ENCODE measurements at regions not wholly inside any gene's neighbourhood (a gene's known extent, or its start where the extent isn't known, plus 50 kb on each side); places are given as distances from the start of the nearest gene placed in this dataset.
"Not testable (repeated sequence)": the region's sequence is repeated elsewhere in the genome, so short reads cannot be mapped to it uniquely, and the experiment has no call there.

- TF ChIP-seq CTCF (IDR thresholded peaks at IDR 0.05; ENCODE audit: low read depth, low read length) (no peak), MYC (IDR thresholded peaks at IDR 0.05; ENCODE audit: low read depth, low read length) (no peak), POLR2A (IDR thresholded peaks at IDR 0.05; ENCODE audit: extremely low read depth, insufficient read length) (no peak), MAX (IDR thresholded peaks at IDR 0.05; ENCODE audit: low read depth, low read length) (no peak)
- DNase-seq (ENCODE audit: low read depth): peak; percentile 1
- H3K4me3 ChIP-seq (ENCODE audit: low read depth, low read length): no peak overlapping the region
Measured at GRCh38 chr18:6569813-6570212, 155.1 kb upstream of the L3MBTL4 start.

GRCh38 chr18:6570581-6571238, 156.0 kb upstream of the L3MBTL4 start:
- TF ChIP-seq MAX (IDR thresholded peaks at IDR 0.05; ENCODE audit: low read depth, low read length) (no peak), CTCF (IDR thresholded peaks at IDR 0.05; ENCODE audit: low read depth, low read length) (no peak), POLR2A (IDR thresholded peaks at IDR 0.05; ENCODE audit: extremely low read depth, insufficient read length) (no peak), MYC (IDR thresholded peaks at IDR 0.05; ENCODE audit: low read depth, low read length) (no peak)
- DNase-seq (ENCODE audit: low read depth): no peak

GRCh38 chr18:6571239-6571602, 156.5 kb upstream of the L3MBTL4 start:
- no peak overlapping the region for H3K4me3 ChIP-seq (ENCODE audit: low read depth, low read length)
- TF ChIP-seq MYC (IDR thresholded peaks at IDR 0.05; ENCODE audit: low read depth, low read length) (no peak), CTCF (IDR thresholded peaks at IDR 0.05; ENCODE audit: low read depth, low read length) (no peak), POLR2A (IDR thresholded peaks at IDR 0.05; ENCODE audit: extremely low read depth, insufficient read length) (no peak), MAX (IDR thresholded peaks at IDR 0.05; ENCODE audit: low read depth, low read length) (no peak)
- no peak for DNase-seq (ENCODE audit: low read depth)

More at GRCh38 chr18:6570581-6571238, 156.0 kb upstream of the L3MBTL4 start:
- no peak overlapping the region for H3K4me3 ChIP-seq (ENCODE audit: low read depth, low read length)

- DNase-seq (ENCODE audit: low read depth); H3K4me3 ChIP-seq (ENCODE audit: low read depth, low read length): not testable (repeated sequence)
Measured at GRCh38 chr18:6572192-6572591, 157.3 kb upstream of the ARHGAP28 start.

- no peak overlapping the region for H3K4me3 ChIP-seq (ENCODE audit: low read depth, low read length)
- no peak for DNase-seq (ENCODE audit: low read depth)
- TF ChIP-seq CTCF (IDR thresholded peaks at IDR 0.05; ENCODE audit: low read depth, low read length) (no peak), POLR2A (IDR thresholded peaks at IDR 0.05; ENCODE audit: extremely low read depth, insufficient read length) (no peak), MAX (IDR thresholded peaks at IDR 0.05; ENCODE audit: low read depth, low read length) (no peak), MYC (IDR thresholded peaks at IDR 0.05; ENCODE audit: low read depth, low read length) (no peak)
Measured at GRCh38 chr18:6574631-6575030, 154.9 kb upstream of the ARHGAP28 start.

GRCh38 chr18:6575908-6576307, 153.6 kb upstream of the ARHGAP28 start:
- no peak overlapping the region for H3K4me3 ChIP-seq (ENCODE audit: low read depth, low read length)
- DNase-seq (ENCODE audit: low read depth): no peak
- TF ChIP-seq POLR2A (IDR thresholded peaks at IDR 0.05; ENCODE audit: extremely low read depth, insufficient read length) (no peak), MYC (IDR thresholded peaks at IDR 0.05; ENCODE audit: low read depth, low read length) (no peak)

GRCh38 chr18:6576718-6577375, 152.7 kb upstream of the ARHGAP28 start:
- H3K4me3 ChIP-seq (ENCODE audit: low read depth, low read length): no peak overlapping the region
- DNase-seq (ENCODE audit: low read depth): no peak
- TF ChIP-seq CTCF (IDR thresholded peaks at IDR 0.05; ENCODE audit: low read depth, low read length) (no peak), MAX (IDR thresholded peaks at IDR 0.05; ENCODE audit: low read depth, low read length) (no peak), MYC (IDR thresholded peaks at IDR 0.05; ENCODE audit: low read depth, low read length) (no peak), POLR2A (IDR thresholded peaks at IDR 0.05; ENCODE audit: extremely low read depth, insufficient read length) (no peak)
